A673 (cell line): ENCODE measurements at regions not wholly inside any gene's neighbourhood (a gene's known extent, or its start where the extent isn't known, plus 50 kb on each side); places are given as distances from the start of the nearest gene placed in this dataset.
"Not testable (repeated sequence)": the region's sequence is repeated elsewhere in the genome, so short reads cannot be mapped to it uniquely, and the experiment has no call there.

Experiments used
- BruUV-seq: library from RNA; stranded (reverse); fragments of 400-500 nt; replicated peaks from 2 replicates; lab custom pipeline; 2021; lab: Mats Ljungman, UMichigan
- CTCF ChIA-PET: fragments of 300-600 bp; sonication (Branson Sonifier 250); formaldehyde crosslinking; loops from one replicate; lab custom pipeline; 2022; ENCODE audit warnings: antibody characterized with exemption; lab: Charles Lee
- POLR2A ChIA-PET: fragments of 300-600 bp; sonication (Branson Sonifier 250); formaldehyde crosslinking; loops from one replicate; lab custom pipeline; 2022; ENCODE audit warnings: antibody characterized with exemption; ENCODE audit not compliant: low non-redundant PET; lab: Charles Lee
- DNase-seq: peaks from one replicate; pipeline ENCODE4 v3.0.0-alpha.2; 2015; ENCODE audit warnings: low spot score
- H3K27ac ChIP-seq: fragments of 200-600 bp; sonication (generic); 2 replicates; pipeline ENCODE4 v1.5.1; 2016; ENCODE audit warnings: mixed run types, low read depth, mild to moderate bottlenecking, mixed read lengths, antibody characterized with exemption, low read length; ENCODE audit not compliant: poor library complexity, severe bottlenecking
- H3K27me3 ChIP-seq: fragments of 200-600 bp; sonication (generic); replicated peaks from 2 replicates; pipeline ENCODE4 v1.6.1; 2017; ENCODE audit warnings: mixed run types, low read depth, mild to moderate bottlenecking, mixed read lengths, antibody characterized with exemption, low read length; ENCODE audit not compliant: insufficient read depth, poor library complexity
- H3K36me3 ChIP-seq: fragments of 200-600 bp; sonication (generic); 2 replicates; pipeline ENCODE4 v1.6.1; 2016; ENCODE audit warnings: mixed run types, mild to moderate bottlenecking, mixed read lengths, antibody characterized with exemption, low read length; ENCODE audit not compliant: insufficient read depth, poor library complexity, severe bottlenecking
- H3K4me1 ChIP-seq: fragments of 200-600 bp; sonication (generic); 2 replicates; pipeline ENCODE4 v1.6.1; 2017; ENCODE audit warnings: mixed run types, mild to moderate bottlenecking, mixed read lengths, antibody characterized with exemption, low read length; ENCODE audit not compliant: insufficient read depth, poor library complexity, severe bottlenecking
- H3K4me3 ChIP-seq: fragments of 200-600 bp; sonication (generic); 2 replicates; pipeline ENCODE4 v1.5.1; 2016; ENCODE audit warnings: low read depth, mixed run types, mild to moderate bottlenecking, mixed read lengths, low read length; ENCODE audit not compliant: poor library complexity, severe bottlenecking
- H3K9me3 ChIP-seq: fragments of 200-600 bp; sonication (generic); 2 replicates; pipeline ENCODE4 v1.6.1; 2016; ENCODE audit warnings: mixed run types, low read depth, mild to moderate bottlenecking, mixed read lengths, antibody characterized with exemption, low read length; ENCODE audit not compliant: poor library complexity, severe bottlenecking
- EZH2 ChIP-seq: fragments of 200-600 bp; sonication (generic); IDR thresholded peaks from 2 replicates; pipeline ENCODE4 v1.6.1; 2017; ENCODE audit warnings: borderline replicate concordance, low read depth, mild to moderate bottlenecking, mixed read lengths, antibody characterized with exemption, low read length; ENCODE audit not compliant: poor library complexity, severe bottlenecking
- intact Hi-C: fragments of 100-400 bp; cut with micrococcal nuclease; formaldehyde crosslinking; loops from one replicate; pipeline ENCODE4 v1.10.0; 2022; ENCODE audit not compliant: unreplicated experiment
- TF ChIP-seq, protein P1 (sequence below): fragments of 300-800, 200-600 bp; sonication (generic); conservative IDR thresholded peaks from 2 replicates; pipeline ENCODE4 v1.5.1; 2017; ENCODE audit warnings: low read depth, mild to moderate bottlenecking, antibody characterized with exemption, low read length, moderate library complexity, mixed read lengths

DNA sequence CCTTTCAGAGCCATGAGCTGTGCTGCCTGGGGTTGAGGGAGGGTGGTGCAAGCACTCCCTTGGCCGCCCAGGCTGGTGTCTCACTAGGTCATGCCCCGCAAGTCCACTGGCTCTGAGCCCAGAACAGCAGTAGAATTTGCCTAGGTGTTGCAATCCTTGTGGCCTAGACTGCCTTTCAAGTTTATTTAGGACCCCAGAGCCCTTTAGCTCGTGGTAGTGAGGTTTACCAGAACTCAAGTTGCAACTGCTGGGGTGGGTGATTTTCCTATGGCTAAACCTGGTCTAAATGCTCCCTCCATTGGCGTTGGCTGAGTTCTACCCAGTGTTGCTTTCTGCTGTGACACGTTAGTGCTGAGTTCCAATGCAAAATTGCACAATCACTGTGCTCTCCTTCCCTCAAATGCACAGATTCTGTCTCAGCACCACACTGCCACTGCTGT is 287.2 kb downstream of the BCAT1 start:
- POLR2A ChIA-PET = no interaction called here
- no peaks in the 10 kb centered on the region for H3K9me3 ChIP-seq
- no TSS peak for BruUV-seq
- no peaks in the 10 kb centered on the region for H3K4me1 ChIP-seq
- intact Hi-C loops = no loop called here
- CTCF ChIA-PET = no interaction called here
- no peaks in the 10 kb centered on the region for H3K36me3 ChIP-seq
- H3K27me3 ChIP-seq = no peaks in the 10 kb centered on the region
- TF ChIP-seq, protein P1, sequence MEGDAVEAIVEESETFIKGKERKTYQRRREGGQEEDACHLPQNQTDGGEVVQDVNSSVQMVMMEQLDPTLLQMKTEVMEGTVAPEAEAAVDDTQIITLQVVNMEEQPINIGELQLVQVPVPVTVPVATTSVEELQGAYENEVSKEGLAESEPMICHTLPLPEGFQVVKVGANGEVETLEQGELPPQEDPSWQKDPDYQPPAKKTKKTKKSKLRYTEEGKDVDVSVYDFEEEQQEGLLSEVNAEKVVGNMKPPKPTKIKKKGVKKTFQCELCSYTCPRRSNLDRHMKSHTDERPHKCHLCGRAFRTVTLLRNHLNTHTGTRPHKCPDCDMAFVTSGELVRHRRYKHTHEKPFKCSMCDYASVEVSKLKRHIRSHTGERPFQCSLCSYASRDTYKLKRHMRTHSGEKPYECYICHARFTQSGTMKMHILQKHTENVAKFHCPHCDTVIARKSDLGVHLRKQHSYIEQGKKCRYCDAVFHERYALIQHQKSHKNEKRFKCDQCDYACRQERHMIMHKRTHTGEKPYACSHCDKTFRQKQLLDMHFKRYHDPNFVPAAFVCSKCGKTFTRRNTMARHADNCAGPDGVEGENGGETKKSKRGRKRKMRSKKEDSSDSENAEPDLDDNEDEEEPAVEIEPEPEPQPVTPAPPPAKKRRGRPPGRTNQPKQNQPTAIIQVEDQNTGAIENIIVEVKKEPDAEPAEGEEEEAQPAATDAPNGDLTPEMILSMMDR = no peak
- TF ChIP-seq EZH2 = no peak
- no peak overlapping the region for H3K27ac ChIP-seq
- H3K4me3 ChIP-seq = no peak overlapping the region
- peak; percentile 7 for DNase-seq

- Histone ChIP-seq H3K36me3 (no peaks in the 10 kb centered on the region), H3K27ac (no peak overlapping the region)
- no TSS peak for BruUV-seq
Measured at GRCh38 chr12:24659016-24659415, 289.9 kb downstream of the BCAT1 start.

DNA sequence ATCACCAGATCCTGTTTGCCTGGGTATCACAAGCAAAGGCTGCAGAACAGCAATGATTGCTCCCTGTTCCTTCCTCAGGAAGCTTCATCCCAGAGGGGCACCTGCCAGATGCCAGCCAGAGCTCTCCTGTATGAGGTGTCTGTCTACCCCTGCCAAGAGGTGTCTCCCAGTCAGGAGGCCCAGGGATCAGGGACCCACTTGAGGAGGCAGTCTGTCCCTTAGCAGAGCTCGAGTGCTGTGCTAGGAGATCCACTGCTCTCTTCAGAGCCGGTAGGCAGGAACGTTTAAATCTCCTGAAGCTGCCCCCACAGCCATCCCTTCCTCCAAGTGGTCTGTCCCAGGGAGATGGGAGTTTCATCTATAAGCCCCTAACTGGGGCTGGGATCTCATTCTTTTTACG is 294.6 kb downstream of the BCAT1 start:
- H3K9me3 ChIP-seq, H3K27ac ChIP-seq, BruUV-seq, H3K4me1 ChIP-seq, H3K36me3 ChIP-seq, POLR2A ChIA-PET, intact Hi-C loops, H3K27me3 ChIP-seq, H3K4me3 ChIP-seq, DNase-seq, CTCF ChIA-PET: not testable (repeated sequence)

More at GRCh38 chr12:24659016-24659415, 289.9 kb downstream of the BCAT1 start:
- no peaks in the 10 kb centered on the region for H3K27me3 ChIP-seq
- H3K4me1 ChIP-seq = no peaks in the 10 kb centered on the region
- no peak overlapping the region for H3K4me3 ChIP-seq
- ChIA-PET CTCF (no interaction called here), POLR2A (no interaction called here)
- no peaks in the 10 kb centered on the region for H3K9me3 ChIP-seq
- TF ChIP-seq, protein P1 = no peak
- no peak for TF ChIP-seq EZH2
- intact Hi-C loops = no loop called here
- no peak for DNase-seq

DNA sequence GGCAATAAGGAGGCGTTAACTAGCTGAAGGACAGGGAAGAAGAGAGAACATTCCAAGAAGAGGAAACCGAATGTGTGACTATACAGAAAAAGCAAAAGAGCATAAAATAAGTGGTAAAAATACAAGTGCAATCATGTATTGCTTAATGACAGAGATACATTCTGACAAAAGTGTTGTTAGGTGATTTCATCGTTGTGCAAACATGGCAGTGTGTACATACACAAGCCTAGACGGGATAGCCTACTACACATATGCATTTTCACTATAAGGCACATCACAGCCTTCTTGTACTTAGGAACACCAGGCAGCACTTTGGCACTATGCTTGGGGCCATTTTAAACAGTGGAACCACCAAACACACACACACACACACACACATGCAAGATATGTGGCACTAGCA is 299.3 kb downstream of the BCAT1 start:
- TF ChIP-seq, protein P1 = no peak
- TF ChIP-seq EZH2 = no peak
- Histone ChIP-seq H3K27ac (no peak overlapping the region), H3K36me3 (no peaks in the 10 kb centered on the region), H3K4me1 (no peaks in the 10 kb centered on the region), H3K27me3 (no peaks in the 10 kb centered on the region), H3K4me3 (no peak overlapping the region), H3K9me3 (no peaks in the 10 kb centered on the region)
- no TSS peak for BruUV-seq
- intact Hi-C loops = no loop called here
- POLR2A ChIA-PET = no interaction called here
- CTCF ChIA-PET = no interaction called here
- no peak for DNase-seq
